Muscle layer of colon (tissue), 2 donors: ENCODE measurements at regions not wholly inside any gene's neighbourhood (a gene's known extent, or its start where the extent isn't known, plus 50 kb on each side); places are given as distances from the start of the nearest gene placed in this dataset.

Source experiments
- H3K27ac ChIP-seq: one replicate; pipeline ENCODE4 v1.7.0; 2013; ENCODE audit warnings: low read depth, mild to moderate bottlenecking, low read length, moderate library complexity
- H3K27me3 ChIP-seq, 2 donors: one replicate each; pipeline ENCODE4 v1.7.0; 2013; ENCODE audit warnings: low read length in 2 of 2, mild to moderate bottlenecking in 2 of 2; ENCODE audit not compliant: insufficient read depth in 2 of 2, control insufficient read depth in 1 of 2
- H3K36me3 ChIP-seq: one replicate; pipeline ENCODE4 v1.7.0; 2013; ENCODE audit warnings: mild to moderate bottlenecking, low read length; ENCODE audit not compliant: insufficient read depth
- H3K4me1 ChIP-seq: one replicate; pipeline ENCODE4 v1.7.0; 2013; ENCODE audit warnings: mild to moderate bottlenecking, low read length; ENCODE audit not compliant: insufficient read depth
- H3K4me3 ChIP-seq, 2 donors: one replicate each; pipeline ENCODE4 v1.7.0; 2013; ENCODE audit warnings: low read length in 2 of 2, low read depth in 1 of 2, mild to moderate bottlenecking in 1 of 2, moderate library complexity in 1 of 2
- H3K9ac ChIP-seq: one replicate; pipeline ENCODE4 v1.7.0; 2013; ENCODE audit warnings: low read length
- H3K9me3 ChIP-seq: one replicate; pipeline ENCODE4 v1.7.0; 2013; ENCODE audit warnings: mild to moderate bottlenecking, low read length
- donor health status: abdominal sarcoma.
- donor health status: Adenocarcinoma of cecum.

DNA sequence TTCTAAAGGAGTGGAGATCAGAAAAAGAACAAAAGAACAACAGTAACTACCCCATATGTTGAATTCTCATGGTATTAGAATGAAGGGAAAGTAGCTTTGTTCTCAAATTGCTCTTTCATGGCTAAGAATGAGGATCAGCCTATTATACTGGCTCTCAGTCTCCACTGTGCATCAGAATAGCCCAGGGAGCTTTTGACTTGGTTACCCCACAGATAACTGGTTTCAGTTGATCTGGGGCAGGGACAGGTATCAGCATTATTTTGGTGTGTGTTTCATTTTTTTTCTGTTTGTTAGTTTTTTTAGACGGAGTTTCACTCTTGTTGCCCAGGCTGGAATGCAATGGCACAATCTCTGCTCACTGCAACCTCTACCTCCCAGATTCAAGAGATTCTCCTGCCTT lies 311.7 kb upstream of the TLE3 start:
- H3K36me3 ChIP-seq: no peaks in the 10 kb centered on the region
- H3K9ac ChIP-seq: no peak overlapping the region
- H3K4me3 ChIP-seq: no peak overlapping the region
- H3K27me3 ChIP-seq: no peaks in the 10 kb centered on the region
- H3K4me1 ChIP-seq: no peaks in the 10 kb centered on the region
- H3K9me3 ChIP-seq: peaks cover 12% of the 10 kb centered on the region
- no peak overlapping the region for H3K27ac ChIP-seq

DNA sequence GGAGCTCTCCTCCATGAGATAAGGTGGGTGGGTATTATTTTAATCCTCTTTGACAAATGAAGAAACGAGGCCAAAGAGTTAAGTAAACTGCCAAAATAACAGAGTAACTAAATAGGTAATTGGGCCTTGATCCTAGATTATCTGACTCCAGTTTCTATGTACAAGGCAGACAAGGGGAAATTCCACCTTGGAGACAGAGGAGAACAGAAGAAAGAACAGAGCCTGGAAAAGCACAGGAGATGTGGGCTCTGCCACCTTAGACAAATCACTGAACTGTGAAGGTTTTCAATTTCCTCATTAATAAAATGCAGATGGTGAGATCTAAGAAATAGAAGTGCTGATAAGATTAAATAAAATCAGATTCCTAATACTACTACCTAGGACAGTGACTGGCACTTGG lies 310.2 kb upstream of the TLE3 start:
- no peak overlapping the region for H3K27ac ChIP-seq

DNA sequence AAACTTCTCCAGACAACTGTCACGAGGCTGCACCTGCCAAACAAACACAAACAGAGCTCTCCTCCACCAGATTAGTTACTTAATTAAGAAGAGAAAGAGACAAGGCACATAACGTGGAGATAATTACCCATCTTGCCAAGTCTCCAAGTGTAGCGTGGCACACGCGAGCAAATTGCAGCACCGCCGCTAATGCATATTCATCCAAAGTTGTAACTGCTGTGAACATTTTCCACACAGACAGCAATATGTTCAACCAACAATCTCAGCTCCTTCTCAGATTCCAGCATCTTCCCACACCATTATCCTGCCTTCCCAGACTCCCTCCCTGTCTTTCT lies 309.6 kb upstream of the TLE3 start:
- no peaks in the 10 kb centered on the region for H3K4me1 ChIP-seq
- H3K4me3 ChIP-seq: no peak overlapping the region
- peaks cover 12% of the 10 kb centered on the region for H3K9me3 ChIP-seq
- H3K27ac ChIP-seq: no peak overlapping the region
- no peaks in the 10 kb centered on the region for H3K36me3 ChIP-seq
- no peak overlapping the region for H3K9ac ChIP-seq
- H3K27me3 ChIP-seq: no peaks in the 10 kb centered on the region

More for the DNA sequence above, 310.2 kb upstream of the TLE3 start:
- Histone ChIP-seq H3K4me3 (no peak overlapping the region), H3K36me3 (no peaks in the 10 kb centered on the region), H3K27me3 (no peaks in the 10 kb centered on the region), H3K9me3 (peaks cover 12% of the 10 kb centered on the region), H3K9ac (no peak overlapping the region), H3K4me1 (no peaks in the 10 kb centered on the region)

DNA sequence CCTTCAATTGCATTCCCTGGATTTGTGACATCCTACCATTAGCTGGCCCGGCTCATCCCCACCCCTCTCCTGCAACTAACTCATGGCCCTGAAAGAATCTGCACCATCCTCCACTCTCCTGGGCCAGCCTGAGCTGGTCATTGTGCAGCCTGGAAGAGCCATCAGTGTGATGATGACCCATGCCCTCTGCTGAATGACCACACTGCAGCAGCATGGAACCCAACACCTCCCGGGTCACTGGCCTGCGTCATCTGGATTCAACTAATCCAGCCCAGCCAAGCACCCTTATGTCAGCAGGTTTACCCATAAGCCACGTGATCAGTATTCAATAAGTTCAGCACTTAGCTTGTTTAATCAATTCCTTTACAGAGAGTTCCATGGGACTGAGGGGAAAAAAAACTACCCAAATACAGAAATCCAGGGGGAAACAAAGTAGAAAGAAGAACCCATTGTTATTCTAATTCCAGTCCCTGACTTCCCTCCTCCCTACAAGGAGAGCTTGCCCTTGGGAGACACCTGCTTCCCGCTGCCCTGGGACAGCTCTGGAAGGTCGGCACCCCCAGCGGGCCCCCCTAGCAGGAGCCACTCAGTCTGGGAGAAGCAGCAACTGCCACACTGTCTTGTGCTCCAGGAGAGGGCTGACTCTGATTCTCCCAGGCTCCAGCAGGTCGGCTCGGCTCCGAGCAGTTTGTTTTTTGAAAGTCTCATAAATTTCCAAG lies 309.1 kb upstream of the TLE3 start:
- Histone ChIP-seq H3K27ac (no peak overlapping the region), H3K4me3 (no peak overlapping the region), H3K27me3 (no peaks in the 10 kb centered on the region), H3K4me1 (no peaks in the 10 kb centered on the region), H3K36me3 (no peaks in the 10 kb centered on the region), H3K9ac (no peak overlapping the region), H3K9me3 (peaks cover 12% of the 10 kb centered on the region)

DNA sequence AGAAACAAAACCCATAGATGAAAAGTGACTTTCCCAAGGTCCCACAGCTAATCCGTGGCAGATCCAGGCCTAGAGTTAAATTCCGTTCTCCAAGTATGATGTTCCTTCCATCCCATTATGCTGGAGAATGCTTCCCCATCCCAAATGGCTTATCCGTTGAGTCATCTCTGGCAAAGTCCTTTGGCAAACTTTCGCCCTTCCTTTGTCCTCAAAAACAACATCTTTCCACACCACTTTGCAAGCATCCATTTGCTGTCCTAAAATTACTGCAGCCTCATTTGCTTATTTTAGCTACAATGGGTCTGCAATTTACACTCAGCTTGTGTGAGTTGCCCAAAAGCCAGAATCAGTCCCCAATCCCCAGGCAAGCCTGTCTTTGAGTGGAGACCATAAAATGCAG lies 304.0 kb upstream of the TLE3 start:
- H3K36me3 ChIP-seq: no peaks in the 10 kb centered on the region
- H3K4me1 ChIP-seq: no peaks in the 10 kb centered on the region
- H3K9me3 ChIP-seq: no peaks in the 10 kb centered on the region
- H3K27me3 ChIP-seq: no peaks in the 10 kb centered on the region
- H3K9ac ChIP-seq: no peak overlapping the region
- H3K4me3 ChIP-seq: no peak overlapping the region
- no peak overlapping the region for H3K27ac ChIP-seq

DNA sequence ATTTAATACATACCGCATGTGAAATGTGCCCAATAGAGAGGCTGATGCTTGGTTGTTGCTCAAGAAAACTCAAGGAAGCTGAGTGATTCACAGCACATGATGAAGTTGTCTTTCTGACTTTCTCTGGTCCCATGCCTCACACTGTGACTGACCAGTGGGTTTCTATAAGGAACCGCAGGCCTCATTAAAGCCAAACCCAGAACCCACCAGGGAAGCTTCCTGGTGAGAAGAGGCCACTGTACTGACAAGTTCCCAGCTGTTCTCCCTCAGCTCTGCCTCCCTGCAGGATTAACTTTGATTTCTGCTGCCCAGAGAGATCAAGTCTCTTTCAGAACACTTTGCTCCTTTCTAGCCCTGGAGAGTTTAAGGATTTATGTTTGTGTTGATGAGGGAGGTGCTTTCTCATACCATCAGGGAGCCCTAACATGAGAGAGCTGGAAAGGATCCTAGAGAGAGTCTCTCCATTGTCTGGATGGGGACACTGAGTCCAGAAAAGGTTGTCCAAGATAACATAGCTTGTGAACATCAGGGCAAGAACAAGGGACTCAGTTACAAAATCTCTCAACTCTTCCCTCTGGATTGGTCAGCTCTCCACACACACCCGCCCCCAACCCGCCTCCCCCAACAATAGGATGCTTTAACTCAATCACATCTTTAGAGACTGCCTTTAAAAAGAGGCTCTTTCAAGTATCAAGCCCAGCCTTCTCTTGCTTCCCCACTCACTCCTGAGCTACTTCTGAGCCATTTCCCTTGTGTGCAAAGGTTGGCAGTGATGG lies 303.2 kb upstream of the TLE3 start:
- H3K4me3 ChIP-seq: no peak overlapping the region
- no peaks in the 10 kb centered on the region for H3K27me3 ChIP-seq
- no peaks in the 10 kb centered on the region for H3K9me3 ChIP-seq
- H3K27ac ChIP-seq: no peak overlapping the region
- no peak overlapping the region for H3K9ac ChIP-seq
- no peaks in the 10 kb centered on the region for H3K4me1 ChIP-seq
- no peaks in the 10 kb centered on the region for H3K36me3 ChIP-seq

DNA sequence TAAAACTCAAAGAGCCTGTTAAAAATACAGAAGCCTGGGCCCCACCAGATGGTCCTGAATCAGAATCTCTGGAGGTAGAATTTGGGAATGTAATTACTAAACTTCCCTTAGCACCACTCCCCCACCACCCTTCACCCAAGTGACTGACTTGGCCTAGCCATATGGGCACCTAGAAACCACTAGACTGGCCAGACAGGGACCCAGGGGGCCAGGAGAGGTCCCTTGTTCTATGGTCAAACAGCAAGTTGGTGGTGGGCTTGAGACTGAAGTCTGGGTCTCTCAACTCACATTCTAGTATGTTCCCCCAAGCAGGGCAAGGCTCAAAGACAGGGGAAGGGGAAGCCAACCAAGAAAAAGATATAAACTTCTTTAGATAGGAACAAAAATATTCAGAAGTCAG lies 301.5 kb upstream of the TLE3 start:
- Histone ChIP-seq H3K27me3 (no peaks in the 10 kb centered on the region), H3K9ac (no peak overlapping the region), H3K9me3 (no peaks in the 10 kb centered on the region), H3K4me3 (no peak overlapping the region), H3K4me1 (no peaks in the 10 kb centered on the region), H3K27ac (no peak overlapping the region), H3K36me3 (no peaks in the 10 kb centered on the region)

DNA sequence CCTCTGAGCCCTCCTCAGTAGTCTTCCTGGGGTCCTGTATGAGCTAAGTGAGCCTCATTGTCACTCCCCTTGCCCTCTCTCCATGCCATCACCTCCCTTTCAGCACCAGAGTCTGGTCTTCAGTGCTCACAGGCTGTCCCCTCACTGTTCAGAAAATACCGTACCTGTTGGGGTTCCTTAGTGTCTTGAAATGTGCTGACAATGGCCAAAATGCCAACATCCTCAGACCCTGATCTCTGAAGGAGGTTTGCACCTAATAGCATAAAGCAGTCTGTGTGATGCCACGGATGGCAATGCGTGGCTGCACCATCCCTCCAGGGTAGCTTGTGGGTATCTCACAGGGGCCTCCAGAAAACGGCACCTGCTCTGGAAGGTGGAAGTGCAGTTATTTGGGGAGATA lies 301.0 kb upstream of the TLE3 start:
- no peaks in the 10 kb centered on the region for H3K27me3 ChIP-seq
- no peaks in the 10 kb centered on the region for H3K36me3 ChIP-seq
- H3K27ac ChIP-seq: no peak overlapping the region
- no peak overlapping the region for H3K9ac ChIP-seq
- H3K4me3 ChIP-seq: no peak overlapping the region
- H3K4me1 ChIP-seq: no peaks in the 10 kb centered on the region
- no peaks in the 10 kb centered on the region for H3K9me3 ChIP-seq

DNA sequence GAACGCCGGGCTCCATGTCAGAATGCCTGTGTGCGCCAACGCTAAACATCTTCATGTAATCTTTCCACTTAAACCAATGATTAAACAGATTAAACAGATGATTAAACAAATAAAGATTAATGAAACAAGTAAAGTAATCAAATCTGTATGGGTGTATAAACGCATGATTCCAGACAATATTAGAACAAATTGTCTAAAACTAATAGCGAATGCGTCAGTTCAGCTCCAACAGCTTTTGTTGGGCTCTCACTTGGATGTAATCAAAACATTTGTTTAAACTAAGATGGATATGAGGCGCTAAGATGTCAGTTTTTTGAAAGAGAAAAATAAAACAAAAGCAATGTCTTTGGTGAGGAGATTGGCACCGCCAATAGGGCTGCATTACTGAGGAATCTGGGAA lies 299.1 kb upstream of the TLE3 start:
- Histone ChIP-seq H3K36me3 (no peaks in the 10 kb centered on the region), H3K4me3 (no peak overlapping the region), H3K27ac (no peak overlapping the region), H3K9ac (no peak overlapping the region), H3K4me1 (peaks cover 5% of the 10 kb centered on the region), H3K27me3 (no peaks in the 10 kb centered on the region), H3K9me3 (no peaks in the 10 kb centered on the region)

DNA sequence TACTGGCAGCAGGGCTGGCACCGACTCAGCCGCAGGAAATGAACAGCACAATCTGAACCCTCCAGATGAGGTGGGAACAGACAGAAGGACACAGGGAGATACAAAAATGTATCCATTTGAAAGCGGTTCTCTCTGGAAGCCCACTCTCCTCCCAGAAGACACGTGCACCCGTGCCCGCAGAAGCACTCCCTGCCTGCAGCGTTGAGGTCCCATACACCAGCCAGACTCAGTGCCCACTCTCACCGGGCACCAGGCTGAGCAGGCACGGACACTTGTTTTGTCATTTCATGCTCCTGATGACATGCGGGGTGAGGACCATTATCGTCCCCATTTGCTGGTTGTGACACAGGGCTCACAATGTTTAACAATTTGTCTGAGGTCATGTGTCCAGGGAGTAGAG lies 297.4 kb upstream of the TLE3 start:
- Histone ChIP-seq H3K4me1 (peaks cover 5% of the 10 kb centered on the region), H3K4me3 (no peak overlapping the region), H3K9ac (no peak overlapping the region), H3K27ac (no peak overlapping the region), H3K9me3 (no peaks in the 10 kb centered on the region), H3K27me3 (no peaks in the 10 kb centered on the region), H3K36me3 (no peaks in the 10 kb centered on the region)

DNA sequence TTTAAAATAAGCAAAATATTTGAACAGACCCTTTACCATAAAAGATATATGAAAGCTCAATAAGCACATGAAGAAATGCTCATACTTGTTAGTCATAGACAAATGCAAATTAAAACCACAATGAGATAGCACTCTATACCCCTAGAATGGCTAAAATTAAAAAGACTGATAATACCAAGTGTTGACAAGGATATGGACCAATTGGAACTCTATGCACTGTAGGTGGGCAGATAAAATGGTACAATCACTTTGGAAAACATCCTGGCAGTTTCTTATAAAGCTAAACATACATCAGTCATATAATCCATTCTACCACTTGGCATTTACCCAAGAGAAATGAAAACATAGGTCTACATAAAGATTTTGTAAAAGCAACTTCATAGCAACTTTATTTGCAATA lies 293.0 kb upstream of the TLE3 start:
- no peaks in the 10 kb centered on the region for H3K27me3 ChIP-seq
- H3K9ac ChIP-seq: no peak overlapping the region
- no peak overlapping the region for H3K4me3 ChIP-seq
- no peak overlapping the region for H3K27ac ChIP-seq
- H3K36me3 ChIP-seq: no peaks in the 10 kb centered on the region
- H3K9me3 ChIP-seq: no peaks in the 10 kb centered on the region
- H3K4me1 ChIP-seq: peaks cover 5% of the 10 kb centered on the region

DNA sequence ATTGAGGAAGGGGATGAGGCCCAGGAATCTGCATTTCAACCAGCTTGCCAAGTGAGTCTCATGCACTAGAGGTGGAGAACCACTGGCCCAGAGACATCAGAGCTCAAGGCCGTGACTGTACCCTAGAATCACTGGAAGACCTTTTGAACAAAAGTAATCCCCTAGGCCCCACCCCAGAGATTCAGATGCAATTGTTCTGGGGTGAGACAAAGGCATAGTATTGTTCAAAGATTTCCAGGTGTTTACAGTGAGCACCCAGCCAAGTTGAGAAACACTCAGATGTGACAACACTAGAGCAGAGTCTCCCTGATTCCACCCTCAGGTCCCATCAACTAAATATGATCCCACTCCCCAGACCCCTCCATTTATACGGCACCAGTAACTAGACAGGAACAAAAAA lies 290.3 kb upstream of the TLE3 start:
- Histone ChIP-seq H3K4me1 (peaks cover 3% of the 10 kb centered on the region), H3K4me3 (no peak overlapping the region), H3K27ac (no peak overlapping the region), H3K27me3 (no peaks in the 10 kb centered on the region), H3K36me3 (no peaks in the 10 kb centered on the region), H3K9ac (no peak overlapping the region), H3K9me3 (no peaks in the 10 kb centered on the region)
